ENCODE measurements at regions not wholly inside any gene's neighbourhood (a gene's known extent, or its start where the extent isn't known, plus 50 kb on each side); places are given as distances from the start of the nearest gene placed in this dataset.
"Not testable (repeated sequence)": the region's sequence is repeated elsewhere in the genome, so short reads cannot be mapped to it uniquely, and the experiment has no call there.

GRCh38 chrX:101749436-101749835, 89.8 kb upstream of the ARMCX2 start:
- Histone ChIP-seq H3K4me3 (no peak overlapping the region), H3K9me3 (no peaks in the 10 kb centered on the region)
- TF ChIP-seq CTCF (IDR thresholded peaks at IDR 0.05), result no peak

GRCh38 chrX:101745046-101745445, 85.4 kb upstream of the ARMCX2 start:
- no peaks in the 10 kb centered on the region for H3K4me1 ChIP-seq
- H3K4me3 ChIP-seq, result no peak overlapping the region
- no peak for DNase-seq (ENCODE audit: low spot score)
- H3K36me3 ChIP-seq, result no peaks in the 10 kb centered on the region
- no peaks in the 10 kb centered on the region for H3K27me3 ChIP-seq
- no peaks in the 10 kb centered on the region for H3K9me3 ChIP-seq
- TF ChIP-seq CTCF (IDR thresholded peaks at IDR 0.05), result no peak
- no peak overlapping the region for H3K27ac ChIP-seq

More at GRCh38 chrX:101749436-101749835, 89.8 kb upstream of the ARMCX2 start:
- Histone ChIP-seq H3K27me3 (no peaks in the 10 kb centered on the region), H3K27ac (no peak overlapping the region), H3K36me3 (no peaks in the 10 kb centered on the region), H3K4me1 (no peaks in the 10 kb centered on the region)
- no peak for DNase-seq (ENCODE audit: low spot score)

GRCh38 chrX:101744085-101744484, 84.4 kb upstream of the ARMCX2 start:
- no peak overlapping the region for H3K4me3 ChIP-seq
- no peaks in the 10 kb centered on the region for H3K9me3 ChIP-seq
- DNase-seq (ENCODE audit: low spot score), result no peak
- no peaks in the 10 kb centered on the region for H3K4me1 ChIP-seq
- no peaks in the 10 kb centered on the region for H3K36me3 ChIP-seq
- no peak overlapping the region for H3K27ac ChIP-seq
- TF ChIP-seq CTCF (IDR thresholded peaks at IDR 0.05), result no peak
- H3K27me3 ChIP-seq, result no peaks in the 10 kb centered on the region

GRCh38 chrX:101740642-101741041, 81.0 kb upstream of the ARMCX2 start:
- H3K27ac ChIP-seq, result no peak overlapping the region
- no peaks in the 10 kb centered on the region for H3K9me3 ChIP-seq
- no peaks in the 10 kb centered on the region for H3K4me1 ChIP-seq
- no peaks in the 10 kb centered on the region for H3K36me3 ChIP-seq
- no peak overlapping the region for H3K4me3 ChIP-seq
- no peaks in the 10 kb centered on the region for H3K27me3 ChIP-seq
- TF ChIP-seq CTCF (IDR thresholded peaks at IDR 0.05), result no peak
- no peak for DNase-seq (ENCODE audit: low spot score)

- not testable (repeated sequence) for H3K27ac ChIP-seq; H3K4me3 ChIP-seq; H3K27me3 ChIP-seq; H3K36me3 ChIP-seq; H3K9me3 ChIP-seq; H3K4me1 ChIP-seq; DNase-seq (ENCODE audit: low spot score)
Measured at GRCh38 chrX:101738867-101739266, 79.2 kb upstream of the ARMCX2 start.

GRCh38 chrX:101738411-101738810, 78.8 kb upstream of the ARMCX2 start:
- H3K4me1 ChIP-seq; H3K27me3 ChIP-seq; H3K27ac ChIP-seq; H3K9me3 ChIP-seq; DNase-seq (ENCODE audit: low spot score); H3K4me3 ChIP-seq; H3K36me3 ChIP-seq: not testable (repeated sequence)

GRCh38 chrX:101736651-101737050, 77.0 kb upstream of the ARMCX2 start:
- no peak overlapping the region for H3K4me3 ChIP-seq
- H3K36me3 ChIP-seq, result no peaks in the 10 kb centered on the region
- H3K4me1 ChIP-seq, result no peaks in the 10 kb centered on the region
- no peaks in the 10 kb centered on the region for H3K9me3 ChIP-seq
- no peak for TF ChIP-seq CTCF (IDR thresholded peaks at IDR 0.05)
- H3K27me3 ChIP-seq, result no peaks in the 10 kb centered on the region
- no peak overlapping the region for H3K27ac ChIP-seq
- no peak for DNase-seq (ENCODE audit: low spot score)
